K562 (cell line): ENCODE measurements at regions not wholly inside any gene's neighbourhood (a gene's known extent, or its start where the extent isn't known, plus 50 kb on each side); places are given as distances from the start of the nearest gene placed in this dataset.

Experiments used
- ATAC-seq: fragments of 200-7000 bp; cut with Tn5 transposase; 3 replicates; pipeline ENCODE4 v1.9.1; 2020; ENCODE audit warnings: moderate library complexity
- BruUV-seq: library from RNA; stranded (reverse); fragments of 400-500 nt; replicated peaks from 2 replicates; lab custom pipeline; 2021; lab: Mats Ljungman, UMichigan
- CTCF ChIA-PET: fragments of 300-600 bp; formaldehyde crosslinking; extraction: SDS; loops from one replicate; lab custom pipeline; 2021; ENCODE audit warnings: low intra/inter-chr PET ratio; lab: Yijun Ruan, JAX
- POLR2A ChIA-PET: fragments of 300-600, 350-650 bp; sonication (Branson Sonifier 250); formaldehyde crosslinking; extraction: SDS; loops from one replicate; lab custom pipeline; 2021; ENCODE audit warnings: antibody characterized with exemption, inconsistent platforms; lab: Yijun Ruan, JAX
- DNase-seq, 4 experiments: peaks; one replicate each; pipeline versions ENCODE4 v3.0.0 to v3.0.0-alpha.2; 2011 to 2018; ENCODE audit warnings: low spot score in 3 of 4, mixed read lengths in 3 of 4; ENCODE audit errors: extremely low read depth in 1 of 4
- FAIRE-seq: peaks from 2 replicates; lab custom pipeline; 2011; peaks lifted over from hg19 to GRCh38; lab: Jason Lieb, UNC
- H2AFZ ChIP-seq: 2 replicates; pipeline ENCODE4 v1.6.0; 2011; ENCODE audit warnings: low read depth, low read length, control low read depth, inconsistent platforms
- H3K27ac ChIP-seq: fragments of 200-600 bp; 3 replicates; pipeline ENCODE4 v1.8.0; 2011; ENCODE audit warnings: low read depth, mild to moderate bottlenecking, control low read depth, inconsistent platforms, low read length, moderate library complexity, mixed read lengths; ENCODE audit errors: extremely low read depth
- H3K27me3 ChIP-seq, 2 experiments: fragments of 300-600 bp in 1 of 2; 2 replicates in 1 of 2; 3 replicates in 1 of 2; pipeline versions ENCODE4 v1.6.0 to v1.8.0; 2011; ENCODE audit warnings: inconsistent platforms in 2 of 2, low read length in 2 of 2, mild to moderate bottlenecking in 1 of 2, mixed read lengths in 1 of 2, moderate library complexity in 1 of 2; ENCODE audit not compliant: control insufficient read depth in 2 of 2, insufficient read depth in 2 of 2
- H3K36me3 ChIP-seq: fragments of 300-600 bp; 3 replicates; pipeline ENCODE4 v1.8.0; 2011; ENCODE audit warnings: mild to moderate bottlenecking, low read length, inconsistent platforms; ENCODE audit not compliant: control insufficient read depth, insufficient read depth
- H3K4me1 ChIP-seq, 2 experiments: fragments of 200-600 bp in 1 of 2; replicated peaks in 1 of 2; 2 replicates in 1 of 2; 3 replicates in 1 of 2; pipeline versions ENCODE4 v1.5.1 to v1.8.0; 2011; ENCODE audit warnings: inconsistent platforms in 2 of 2, low read length in 2 of 2, mild to moderate bottlenecking in 1 of 2, mixed read lengths in 1 of 2, moderate library complexity in 1 of 2; ENCODE audit not compliant: control insufficient read depth in 2 of 2, insufficient read depth in 2 of 2
- H3K4me2 ChIP-seq: 2 replicates; pipeline ENCODE4 v1.6.1; 2011; ENCODE audit warnings: low read length, control low read depth, inconsistent platforms, mixed read lengths; ENCODE audit not compliant: insufficient read depth
- H3K4me3 ChIP-seq: fragments of 200-600 bp; sonication (generic), shearing (Covaris generic); 2 replicates; pipeline ENCODE4 v1.5.1; 2016; ENCODE audit warnings: control low read depth, inconsistent platforms
- H3K79me2 ChIP-seq: fragments of 200-600 bp; 3 replicates; pipeline ENCODE4 v1.8.0; 2011; ENCODE audit warnings: low read length, inconsistent platforms; ENCODE audit not compliant: control insufficient read depth, insufficient read depth
- H3K9ac ChIP-seq, 2 experiments: 2 replicates each; pipeline versions ENCODE4 v1.6.0 to v1.6.1; 2011; ENCODE audit warnings: low read depth in 2 of 2, low read length in 2 of 2, control low read depth in 1 of 2, inconsistent platforms in 1 of 2, mild to moderate bottlenecking in 1 of 2, mixed read lengths in 1 of 2; ENCODE audit not compliant: insufficient read depth in 1 of 2
- H3K9me1 ChIP-seq: one replicate; pipeline ENCODE4 v1.6.0; 2011; ENCODE audit warnings: inconsistent platforms, mild to moderate bottlenecking, low read length, moderate library complexity; ENCODE audit not compliant: control insufficient read depth, insufficient read depth
- H3K9me3 ChIP-seq: replicated peaks from 2 replicates; pipeline ENCODE4 v1.5.1; 2011; ENCODE audit warnings: low read depth, low read length, inconsistent platforms; ENCODE audit not compliant: control insufficient read depth, insufficient read depth
- H4K20me1 ChIP-seq: replicated peaks from 2 replicates; pipeline ENCODE4 v1.6.1; 2011; ENCODE audit warnings: low read length, inconsistent platforms, mixed read lengths; ENCODE audit not compliant: control insufficient read depth, insufficient read depth
- ADNP ChIP-seq: fragments of 200-800 bp; sonication (Bioruptor generic); IDR thresholded peaks from 2 replicates; pipeline ENCODE4 v1.6.1; 2016; ENCODE audit warnings: missing genetic modification characterization, missing compliant biosample characterization
- ARHGAP35 ChIP-seq: fragments of 450-650 bp; IDR thresholded peaks from 2 replicates; pipeline ENCODE4 v1.6.1; 2018; ENCODE audit not compliant: partially characterized antibody
- CBX8 ChIP-seq: fragments of 200-600 bp; sonication (generic); IDR thresholded peaks from 2 replicates; pipeline ENCODE4 v1.6.1; 2012; ENCODE audit warnings: borderline replicate concordance, mixed run types, low read depth, mild to moderate bottlenecking, moderate library complexity, mixed read lengths, low read length, control low read depth, inconsistent platforms; ENCODE audit not compliant: poor library complexity, severe bottlenecking; ENCODE audit errors: extremely low read depth
- E2F3 ChIP-seq: fragments of 250-450 bp; sonication (Bioruptor Pico); IDR thresholded peaks from 2 replicates; pipeline ENCODE4 v1.4.0; 2020; ENCODE audit warnings: mild to moderate bottlenecking
- JUN ChIP-seq, 2 experiments: sonication (generic) in 1 of 2; formaldehyde crosslinking in 1 of 2; IDR thresholded peaks; 2 replicates each; pipeline versions ENCODE4 v1.6.1 to v1.8.0; 2012 to 2022; ENCODE audit warnings: borderline replicate concordance in 2 of 2, mild to moderate bottlenecking in 2 of 2, improper control_type of control experiment in 1 of 2, low read depth in 1 of 2, low read length in 1 of 2, missing genetic modification reagents in 1 of 2
- MXI1 ChIP-seq: IDR thresholded peaks from 2 replicates; pipeline ENCODE4 v1.6.1; 2011; ENCODE audit warnings: low read depth, mild to moderate bottlenecking, improper control_type of control experiment, low read length
- MYBL2 ChIP-seq, 2 experiments: fragments of 450-650 bp in 1 of 2; sonication (generic) in 1 of 2; formaldehyde crosslinking in 1 of 2; IDR thresholded peaks; 2 replicates each; pipeline versions ENCODE4 v1.6.1 to v1.8.1; 2017 to 2022; ENCODE audit warnings: borderline replicate concordance in 1 of 2, inconsistent platforms in 1 of 2, low read depth in 1 of 2, mild to moderate bottlenecking in 1 of 2, missing genetic modification reagents in 1 of 2, moderate library complexity in 1 of 2
- POLR3A ChIP-seq: IDR thresholded peaks from 2 replicates; pipeline ENCODE4 v1.6.1; 2011; ENCODE audit warnings: borderline replicate concordance, mild to moderate bottlenecking, moderate library complexity; ENCODE audit not compliant: insufficient read length, insufficient read depth; ENCODE audit errors: extremely low read depth
- PURB ChIP-seq: sonication (generic); formaldehyde crosslinking; IDR thresholded peaks from 2 replicates; pipeline ENCODE4 v1.9.0; 2021; ENCODE audit warnings: low read depth, mild to moderate bottlenecking, missing genetic modification reagents
- RNF2 ChIP-seq: sonication (generic); IDR thresholded peaks from 2 replicates; pipeline ENCODE4 v1.6.1; 2016
- SAFB ChIP-seq: fragments of 200-400 bp; formaldehyde crosslinking; IDR thresholded peaks from 2 replicates; pipeline ENCODE4 v1.6.1; 2017; ENCODE audit warnings: low read depth, low read length, borderline replicate concordance
- TAF9B ChIP-seq: fragments of 450-650 bp; IDR thresholded peaks from 2 replicates; pipeline ENCODE4 v1.6.1; 2018; ENCODE audit warnings: mild to moderate bottlenecking; ENCODE audit not compliant: partially characterized antibody
- ZNF133 ChIP-seq: fragments of 250-450 bp; sonication (Bioruptor Pico); IDR thresholded peaks from 2 replicates; pipeline ENCODE4 v1.4.0; 2020; ENCODE audit warnings: mild to moderate bottlenecking
- WGBS: fragments of 100-300 bp; shearing (Covaris generic); methylation state at CpG from one replicate; pipeline ENCODE4 v1.1.6; 2016; ENCODE audit warnings: low coverage, mixed read lengths; ENCODE audit not compliant: insufficient coverage; ENCODE audit errors: missing lambda C conversion rate; 5-methylcytosine and 5-hydroxymethylcytosine counted together
- in situ Hi-C: fragments of 300-500 bp; cut with MboI; formaldehyde crosslinking; loops from 4 replicates; pipeline ENCODE4 v1.15.0; 2018; ENCODE audit warnings: inconsistent platforms, mixed read lengths
- intact Hi-C: fragments of 100-400 bp; cut with micrococcal nuclease; formaldehyde crosslinking; loops from 2 replicates; pipeline ENCODE4 v1.14.2; 2022
- TF ChIP-seq, protein P1 (sequence below): fragments of 450-650 bp; formaldehyde crosslinking; IDR thresholded peaks from 2 replicates; pipeline ENCODE4 v1.4.0; 2020; ENCODE audit warnings: mild to moderate bottlenecking
- TF ChIP-seq, protein P2 (sequence below): fragments of 250-450 bp; sonication (Bioruptor Pico); IDR thresholded peaks from 2 replicates; pipeline ENCODE4 v1.8.0; 2022; ENCODE audit warnings: inconsistent platforms
- TF ChIP-seq, protein P3 (sequence below), 2 experiments: fragments of 450-650 bp; IDR thresholded peaks; 2 replicates each; pipeline ENCODE4 v1.6.1; 2016
- TF ChIP-seq, protein P4 (sequence below), 2 experiments: fragments of 450-650 bp; conservative IDR thresholded peaks; 2 replicates each; pipeline ENCODE4 v1.6.1; 2017; ENCODE audit warnings: mild to moderate bottlenecking in 2 of 2, moderate library complexity in 2 of 2

DNA sequence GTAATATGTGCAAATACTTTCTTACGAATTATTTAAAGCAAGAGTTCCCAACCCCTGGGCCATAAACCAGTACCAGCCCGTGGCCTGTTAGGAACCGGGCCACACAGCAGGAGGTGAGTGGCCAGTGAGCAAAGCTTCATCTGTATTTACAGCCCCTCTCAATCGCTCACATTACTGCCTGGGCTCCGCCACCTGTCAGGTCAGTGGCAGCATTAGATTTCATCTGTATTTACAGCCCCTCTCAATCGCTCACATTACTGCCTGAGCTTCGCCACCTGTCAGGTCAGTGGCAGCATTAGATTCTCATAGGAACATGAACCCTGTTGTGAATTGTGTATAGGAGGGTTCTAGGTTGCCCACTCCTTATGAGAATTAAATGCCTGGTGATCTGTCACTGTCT is 142.0 kb downstream of the RNASET2 start:
- no peak overlapping the region for H3K9ac ChIP-seq
- no peak for TF ChIP-seq E2F3
- TF ChIP-seq SAFB: no peak
- no peak for TF ChIP-seq PURB (CRISPR knock-in tag)
- no peak for TF ChIP-seq RNF2
- no peak for TF ChIP-seq CBX8
- TF ChIP-seq JUN (IDR thresholded peaks at IDR 0.05; ENCODE audit: borderline replicate concordance, low read depth, low read length): no peak
- TF ChIP-seq JUN (CRISPR knock-in tag; IDR thresholded peaks at IDR 0.05; ENCODE audit: borderline replicate concordance): no peak
- no peak for TF ChIP-seq ARHGAP35
- no peak for TF ChIP-seq POLR3A
- TF ChIP-seq TAF9B: no peak
- TF ChIP-seq, protein P1, sequence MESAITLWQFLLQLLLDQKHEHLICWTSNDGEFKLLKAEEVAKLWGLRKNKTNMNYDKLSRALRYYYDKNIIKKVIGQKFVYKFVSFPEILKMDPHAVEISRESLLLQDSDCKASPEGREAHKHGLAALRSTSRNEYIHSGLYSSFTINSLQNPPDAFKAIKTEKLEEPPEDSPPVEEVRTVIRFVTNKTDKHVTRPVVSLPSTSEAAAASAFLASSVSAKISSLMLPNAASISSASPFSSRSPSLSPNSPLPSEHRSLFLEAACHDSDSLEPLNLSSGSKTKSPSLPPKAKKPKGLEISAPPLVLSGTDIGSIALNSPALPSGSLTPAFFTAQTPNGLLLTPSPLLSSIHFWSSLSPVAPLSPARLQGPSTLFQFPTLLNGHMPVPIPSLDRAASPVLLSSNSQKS (CRISPR knock-in tag): no peak
- no peak for TF ChIP-seq ADNP
- no peak for TF ChIP-seq MXI1
- no peak for TF ChIP-seq MYBL2 (IDR thresholded peaks at IDR 0.05; ENCODE audit: low read depth)
- no peak for TF ChIP-seq MYBL2 (CRISPR knock-in tag; IDR thresholded peaks at IDR 0.05; ENCODE audit: borderline replicate concordance)
- no peak for TF ChIP-seq ZNF133 (CRISPR knock-in tag)
- TF ChIP-seq, protein P2, sequence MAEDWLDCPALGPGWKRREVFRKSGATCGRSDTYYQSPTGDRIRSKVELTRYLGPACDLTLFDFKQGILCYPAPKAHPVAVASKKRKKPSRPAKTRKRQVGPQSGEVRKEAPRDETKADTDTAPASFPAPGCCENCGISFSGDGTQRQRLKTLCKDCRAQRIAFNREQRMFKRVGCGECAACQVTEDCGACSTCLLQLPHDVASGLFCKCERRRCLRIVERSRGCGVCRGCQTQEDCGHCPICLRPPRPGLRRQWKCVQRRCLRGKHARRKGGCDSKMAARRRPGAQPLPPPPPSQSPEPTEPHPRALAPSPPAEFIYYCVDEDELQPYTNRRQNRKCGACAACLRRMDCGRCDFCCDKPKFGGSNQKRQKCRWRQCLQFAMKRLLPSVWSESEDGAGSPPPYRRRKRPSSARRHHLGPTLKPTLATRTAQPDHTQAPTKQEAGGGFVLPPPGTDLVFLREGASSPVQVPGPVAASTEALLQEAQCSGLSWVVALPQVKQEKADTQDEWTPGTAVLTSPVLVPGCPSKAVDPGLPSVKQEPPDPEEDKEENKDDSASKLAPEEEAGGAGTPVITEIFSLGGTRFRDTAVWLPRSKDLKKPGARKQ (CRISPR knock-in tag): no peak
- TF ChIP-seq, protein P3, sequence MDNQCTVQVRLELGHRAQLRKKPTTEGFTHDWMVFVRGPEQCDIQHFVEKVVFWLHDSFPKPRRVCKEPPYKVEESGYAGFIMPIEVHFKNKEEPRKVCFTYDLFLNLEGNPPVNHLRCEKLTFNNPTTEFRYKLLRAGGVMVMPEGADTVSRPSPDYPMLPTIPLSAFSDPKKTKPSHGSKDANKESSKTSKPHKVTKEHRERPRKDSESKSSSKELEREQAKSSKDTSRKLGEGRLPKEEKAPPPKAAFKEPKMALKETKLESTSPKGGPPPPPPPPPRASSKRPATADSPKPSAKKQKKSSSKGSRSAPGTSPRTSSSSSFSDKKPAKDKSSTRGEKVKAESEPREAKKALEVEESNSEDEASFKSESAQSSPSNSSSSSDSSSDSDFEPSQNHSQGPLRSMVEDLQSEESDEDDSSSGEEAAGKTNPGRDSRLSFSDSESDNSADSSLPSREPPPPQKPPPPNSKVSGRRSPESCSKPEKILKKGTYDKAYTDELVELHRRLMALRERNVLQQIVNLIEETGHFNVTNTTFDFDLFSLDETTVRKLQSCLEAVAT (IDR thresholded peaks at IDR 0.05): no peak
- TF ChIP-seq, protein P4, sequence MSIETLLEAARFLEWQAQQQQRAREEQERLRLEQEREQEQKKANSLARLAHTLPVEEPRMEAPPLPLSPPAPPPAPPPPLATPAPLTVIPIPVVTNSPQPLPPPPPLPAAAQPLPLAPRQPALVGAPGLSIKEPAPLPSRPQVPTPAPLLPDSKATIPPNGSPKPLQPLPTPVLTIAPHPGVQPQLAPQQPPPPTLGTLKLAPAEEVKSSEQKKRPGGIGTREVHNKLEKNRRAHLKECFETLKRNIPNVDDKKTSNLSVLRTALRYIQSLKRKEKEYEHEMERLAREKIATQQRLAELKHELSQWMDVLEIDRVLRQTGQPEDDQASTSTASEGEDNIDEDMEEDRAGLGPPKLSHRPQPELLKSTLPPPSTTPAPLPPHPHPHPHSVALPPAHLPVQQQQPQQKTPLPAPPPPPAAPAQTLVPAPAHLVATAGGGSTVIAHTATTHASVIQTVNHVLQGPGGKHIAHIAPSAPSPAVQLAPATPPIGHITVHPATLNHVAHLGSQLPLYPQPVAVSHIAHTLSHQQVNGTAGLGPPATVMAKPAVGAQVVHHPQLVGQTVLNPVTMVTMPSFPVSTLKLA (conservative IDR thresholded peaks at IDR 0.05): no peak

More for the DNA sequence above, 142.0 kb downstream of the RNASET2 start:
- no peak overlapping the region for H3K27ac ChIP-seq
- H4K20me1 ChIP-seq: 0 out of 2 replicates have a peak, but pooled peaks cover 3% of the 10 kb centered on the region
- H3K79me2 ChIP-seq: no peaks in the 10 kb centered on the region
- no TSS peak for BruUV-seq
- ChIA-PET CTCF (no interaction called here), POLR2A (no interaction called here)
- H3K4me2 ChIP-seq: no peak overlapping the region
- no peak overlapping the region for H3K4me3 ChIP-seq
- H3K9me3 ChIP-seq: no peaks in the 10 kb centered on the region
- DNase-seq (no peak), ATAC-seq (no peak), FAIRE-seq (no peak)
- in situ Hi-C loops (no loop called here), intact Hi-C loops (no loop called here)
- H3K9me1 ChIP-seq: no peaks in the 10 kb centered on the region
- H2AFZ ChIP-seq: no peak overlapping the region
- 5% methylated on average over 7 of the region's 7 CpGs for WGBS
- no peaks in the 10 kb centered on the region for H3K4me1 ChIP-seq
- peaks cover 3 to 15% of the 10 kb centered on the region in 2 experiments; a peak in 3 of 5 replicates for H3K27me3 ChIP-seq
- no peaks in the 10 kb centered on the region for H3K36me3 ChIP-seq
